ENCODE measurements at regions not wholly inside any gene's neighbourhood (a gene's known extent, or its start where the extent isn't known, plus 50 kb on each side); places are given as distances from the start of the nearest gene placed in this dataset.
A peak's percentile ranks its signal among the peaks of the same experiment; 100 is the strongest.

GRCh38 chr12:118827047-118827446 lies 154.3 kb upstream of the SRRM4 start:
- no peak for DNase-seq
- peaks cover 4 to 5% of the 10 kb centered on the region in 2 donors for H3K9me3 Mint-ChIP-seq
- ATAC-seq (replicated peaks), result no peak
- H3K27me3 Mint-ChIP-seq, result no peaks in the 10 kb centered on the region
- H3K36me3 Mint-ChIP-seq, result no peaks in the 10 kb centered on the region
- H3K4me1 Mint-ChIP-seq, result no peaks in the 10 kb centered on the region
- H3K27ac Mint-ChIP-seq, result no peak overlapping the region
- H3K4me3 Mint-ChIP-seq, result no peak overlapping the region

DNA sequence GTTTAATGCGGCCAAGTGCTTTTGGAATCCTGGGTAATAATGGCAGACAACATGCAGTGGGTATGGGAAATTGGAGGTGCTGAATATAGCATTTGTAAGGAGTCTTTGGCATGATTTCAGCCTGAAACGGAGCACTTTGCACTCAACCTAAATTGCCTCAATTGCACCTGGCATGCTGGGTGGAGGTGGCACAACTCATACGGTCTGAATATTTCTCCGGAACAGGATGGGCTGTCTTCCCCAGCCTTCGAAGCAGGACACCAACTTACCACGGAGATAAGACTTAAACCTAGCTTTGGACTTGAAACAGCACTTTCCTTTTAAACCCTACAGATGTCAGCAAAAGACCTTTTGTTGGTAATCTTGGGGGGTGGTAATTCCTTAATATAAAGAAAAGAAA lies 153.7 kb upstream of the SRRM4 start:
- no peaks in the 10 kb centered on the region for H3K27me3 Mint-ChIP-seq
- no peaks in the 10 kb centered on the region for H3K36me3 Mint-ChIP-seq
- peaks cover 4 to 5% of the 10 kb centered on the region in 2 donors for H3K9me3 Mint-ChIP-seq
- H3K4me1 Mint-ChIP-seq, result no peaks in the 10 kb centered on the region
- no peak overlapping the region for H3K27ac Mint-ChIP-seq
- no peak for ATAC-seq (replicated peaks)
- DNase-seq, result no peak
- H3K4me3 Mint-ChIP-seq, result no peak overlapping the region

- H3K27ac Mint-ChIP-seq, result no peak overlapping the region
- H3K36me3 Mint-ChIP-seq, result no peaks in the 10 kb centered on the region
- H3K4me3 Mint-ChIP-seq, result no peak overlapping the region
- H3K4me1 Mint-ChIP-seq, result no peaks in the 10 kb centered on the region
- ATAC-seq (replicated peaks) (no peak), DNase-seq (no peak)
- H3K9me3 Mint-ChIP-seq, result peaks cover 4 to 5% of the 10 kb centered on the region in 2 donors
- H3K27me3 Mint-ChIP-seq, result peaks cover 0 to 6% of the 10 kb centered on the region in 2 donors
Observed at GRCh38 chr12:118830296-118830695, 151.0 kb upstream of the SRRM4 start.

DNA sequence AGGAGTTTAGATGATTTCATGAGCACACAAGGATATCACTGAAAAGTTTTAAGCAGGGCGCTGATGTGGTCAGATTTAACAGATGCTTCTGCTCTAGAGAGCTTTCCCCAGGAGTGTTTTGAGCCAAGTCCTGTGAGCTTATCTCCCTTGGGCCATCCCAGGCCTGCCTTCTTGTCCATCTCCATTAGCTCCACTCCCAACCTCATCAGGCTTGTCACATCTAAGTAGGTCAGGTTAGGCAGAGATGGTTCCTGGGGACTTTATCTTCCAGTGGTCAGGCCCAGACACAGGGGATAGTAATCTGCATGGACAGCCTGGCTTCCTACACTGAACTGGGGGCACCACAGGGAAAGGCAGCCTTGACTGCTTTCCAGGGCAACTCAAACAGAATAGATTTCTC lies 145.4 kb upstream of the SRRM4 start:
- DNase-seq, result no peak
- H3K36me3 Mint-ChIP-seq, result no peaks in the 10 kb centered on the region
- ATAC-seq (replicated peaks), result no peak
- no peak overlapping the region for H3K27ac Mint-ChIP-seq
- H3K4me3 Mint-ChIP-seq, result no peak overlapping the region
- H3K9me3 Mint-ChIP-seq, result peaks cover 0 to 3% of the 10 kb centered on the region in 2 donors
- peaks cover 0 to 6% of the 10 kb centered on the region in 2 donors for H3K27me3 Mint-ChIP-seq
- no peaks in the 10 kb centered on the region for H3K4me1 Mint-ChIP-seq

DNA sequence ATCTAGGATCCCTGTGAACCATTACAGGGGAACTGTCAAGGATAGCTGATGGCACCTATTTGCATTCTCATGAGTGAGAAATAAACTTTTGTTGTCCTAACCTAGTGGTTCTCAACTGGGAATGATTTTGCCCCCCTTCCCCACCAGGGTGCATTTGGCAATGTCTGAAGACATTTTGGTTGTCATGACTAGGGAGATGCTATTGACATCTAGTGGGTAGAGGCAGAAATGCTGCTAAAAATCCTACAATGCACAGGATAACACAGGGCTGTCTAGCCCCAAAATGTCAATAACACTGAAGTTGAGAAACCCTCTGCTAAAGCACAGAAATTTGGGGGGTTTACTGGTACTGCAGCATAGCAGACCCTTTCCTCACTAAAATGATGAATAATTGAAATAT lies 140.9 kb upstream of the SRRM4 start:
- H3K27ac Mint-ChIP-seq, result no peak overlapping the region
- peak; percentile 23 to 38 for ATAC-seq (replicated peaks)
- H3K36me3 Mint-ChIP-seq, result no peaks in the 10 kb centered on the region
- H3K4me3 Mint-ChIP-seq, result no peak overlapping the region
- DNase-seq, result no peak
- H3K27me3 Mint-ChIP-seq, result peaks cover 0 to 3% of the 10 kb centered on the region in 2 donors
- H3K4me1 Mint-ChIP-seq, result no peaks in the 10 kb centered on the region
- peaks cover 0 to under 1% of the 10 kb centered on the region in 2 donors for H3K9me3 Mint-ChIP-seq

DNA sequence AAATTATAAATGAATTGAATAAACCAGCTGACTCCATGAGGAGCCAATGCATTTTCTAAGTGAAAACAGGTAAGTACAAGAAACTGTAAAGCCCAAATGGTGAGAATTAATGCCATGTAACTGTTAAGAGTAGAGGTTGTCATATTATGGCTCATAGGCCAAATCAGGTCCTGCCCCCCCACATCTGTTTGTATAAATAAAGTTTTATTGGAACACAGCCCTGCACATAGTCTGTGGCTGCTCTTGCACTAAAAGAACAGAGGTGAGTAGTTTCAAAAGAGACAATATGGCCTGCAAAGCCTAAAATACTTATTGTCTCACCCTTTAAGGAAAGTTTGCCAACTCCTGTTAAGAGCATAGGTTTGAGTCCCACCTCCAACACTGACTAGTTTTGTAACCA lies 140.5 kb upstream of the SRRM4 start:
- Mint-ChIP-seq H3K36me3 (no peaks in the 10 kb centered on the region), H3K9me3 (peaks cover 0 to 2% of the 10 kb centered on the region in 2 donors), H3K27me3 (peaks cover 0 to 3% of the 10 kb centered on the region in 2 donors), H3K27ac (no peak overlapping the region), H3K4me3 (no peak overlapping the region), H3K4me1 (no peaks in the 10 kb centered on the region)
- no peak for DNase-seq
- ATAC-seq (replicated peaks), result no peak

GRCh38 chr12:118841588-118841987 lies 139.8 kb upstream of the SRRM4 start:
- Mint-ChIP-seq H3K36me3 (no peaks in the 10 kb centered on the region), H3K4me3 (no peak overlapping the region), H3K27ac (no peak overlapping the region), H3K9me3 (peaks cover 0 to 4% of the 10 kb centered on the region in 2 donors), H3K27me3 (peaks cover 3 to 4% of the 10 kb centered on the region in 2 donors), H3K4me1 (no peaks in the 10 kb centered on the region)
- no peak for DNase-seq
- ATAC-seq (replicated peaks), result no peak

DNA sequence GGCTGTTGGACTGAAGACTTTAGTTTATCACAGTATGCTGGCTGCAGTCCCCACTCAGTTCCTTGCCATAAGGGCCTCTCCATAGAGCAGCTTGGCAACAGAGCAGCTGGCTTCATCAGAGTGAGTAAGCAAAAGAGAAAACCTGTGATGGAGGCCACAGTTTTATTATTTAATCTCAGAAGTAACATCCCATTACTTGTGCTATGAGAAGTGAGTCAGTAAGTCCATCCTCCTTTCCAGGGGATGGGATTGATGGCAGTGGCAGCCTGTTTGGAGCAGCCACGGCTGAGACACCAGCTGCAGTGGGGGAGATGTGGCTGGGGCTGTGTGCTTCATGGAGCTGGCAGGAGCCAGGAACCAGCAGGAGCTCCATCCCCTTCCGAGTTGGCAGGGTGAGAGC lies 138.5 kb upstream of the SRRM4 start:
- H3K9me3 Mint-ChIP-seq, result peaks cover 0 to 4% of the 10 kb centered on the region in 2 donors
- no peaks in the 10 kb centered on the region for H3K36me3 Mint-ChIP-seq
- no peak overlapping the region for H3K4me3 Mint-ChIP-seq
- no peak overlapping the region for H3K27ac Mint-ChIP-seq
- no peaks in the 10 kb centered on the region for H3K4me1 Mint-ChIP-seq
- peaks cover 3 to 5% of the 10 kb centered on the region in 2 donors for H3K27me3 Mint-ChIP-seq
- ATAC-seq (replicated peaks) (no peak), DNase-seq (no peak)

DNA sequence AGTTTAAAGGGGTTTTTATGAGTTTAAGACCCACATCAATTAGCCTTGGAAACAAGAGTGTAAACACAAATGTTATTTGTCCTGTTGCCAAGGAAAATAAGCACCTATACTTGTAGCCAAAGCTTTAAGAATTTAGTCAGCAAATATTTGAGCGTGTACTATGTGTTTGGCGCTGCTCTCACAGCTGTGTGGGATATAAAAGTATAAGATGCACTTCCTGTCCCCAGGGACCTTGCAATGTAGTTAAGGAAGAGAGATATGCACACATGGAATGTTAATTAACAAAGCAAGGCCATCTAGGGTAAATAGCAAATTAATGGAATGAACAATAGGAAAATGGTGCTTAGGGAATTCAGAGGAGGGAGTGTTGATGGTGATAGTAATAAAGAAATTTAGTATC lies 134.9 kb upstream of the SRRM4 start:
- no peak for ATAC-seq (replicated peaks)
- Mint-ChIP-seq H3K27me3 (peaks cover 3 to 7% of the 10 kb centered on the region in 2 donors), H3K9me3 (peaks cover 0 to 4% of the 10 kb centered on the region in 2 donors), H3K4me1 (no peaks in the 10 kb centered on the region), H3K4me3 (no peak overlapping the region), H3K36me3 (no peaks in the 10 kb centered on the region), H3K27ac (no peak overlapping the region)
- no peak for DNase-seq

DNA sequence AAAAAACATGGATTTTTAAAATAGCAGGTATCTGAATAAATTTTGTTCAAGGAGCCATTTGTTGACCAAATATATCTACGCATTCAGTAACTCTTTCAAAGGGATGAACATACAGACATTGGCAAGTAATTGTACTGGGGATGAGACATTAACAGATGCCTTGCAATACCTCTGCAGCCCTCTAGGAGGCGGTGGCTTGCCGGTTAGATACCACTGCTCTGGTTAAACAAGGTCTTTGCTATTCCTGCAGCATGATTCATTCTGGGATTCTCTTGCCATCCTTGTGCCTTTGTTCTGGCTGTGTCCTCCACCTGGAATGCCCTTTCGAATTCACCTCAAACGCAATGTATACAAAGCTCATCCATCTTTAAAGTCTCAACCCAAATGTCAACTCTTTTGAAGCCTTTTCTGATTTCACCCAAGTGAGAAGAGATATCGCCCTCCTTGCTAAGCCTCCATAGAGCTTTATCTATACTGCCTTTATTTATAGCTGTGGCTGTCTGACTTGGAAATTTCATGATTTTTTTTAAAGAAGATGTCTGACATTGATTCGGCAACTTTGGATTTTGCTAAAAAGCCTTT lies 131.0 kb upstream of the SRRM4 start:
- ATAC-seq (replicated peaks), result no peak
- Mint-ChIP-seq H3K4me3 (no peak overlapping the region), H3K27me3 (peaks cover 8 to 32% of the 10 kb centered on the region in 2 donors), H3K9me3 (peaks cover 0 to 9% of the 10 kb centered on the region in 2 donors), H3K27ac (no peak overlapping the region), H3K4me1 (no peaks in the 10 kb centered on the region), H3K36me3 (no peaks in the 10 kb centered on the region)
- no peak for DNase-seq

- Mint-ChIP-seq H3K4me1 (no peaks in the 10 kb centered on the region), H3K4me3 (no peak overlapping the region), H3K27ac (no peak overlapping the region), H3K9me3 (peaks cover 0 to 6% of the 10 kb centered on the region in 2 donors), H3K27me3 (peaks cover 8 to 32% of the 10 kb centered on the region in 2 donors), H3K36me3 (no peaks in the 10 kb centered on the region)
- ATAC-seq (replicated peaks) (no peak), DNase-seq (no peak)
Observed at GRCh38 chr12:118851891-118852290, 129.4 kb upstream of the SRRM4 start.

DNA sequence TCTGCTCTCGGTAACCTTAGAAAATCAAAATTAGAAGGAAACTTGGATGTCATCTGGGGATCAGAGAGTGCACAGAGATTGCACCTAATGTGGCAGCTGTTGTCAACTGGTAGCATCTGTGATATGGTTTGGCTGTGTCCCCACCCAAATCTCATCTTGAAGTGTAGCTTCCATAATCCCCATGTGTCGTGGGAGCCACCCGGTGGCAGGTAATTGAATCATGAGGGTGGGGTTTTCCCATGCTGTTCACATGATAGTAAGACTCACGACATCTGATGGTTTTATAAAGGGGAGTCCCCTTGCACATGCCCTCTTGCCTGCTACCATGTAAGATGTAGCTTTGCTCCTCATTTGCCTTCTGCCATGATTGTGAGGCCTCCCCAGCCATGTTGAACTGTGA lies 127.7 kb upstream of the SRRM4 start:
- peaks cover 0 to 6% of the 10 kb centered on the region in 2 donors for H3K9me3 Mint-ChIP-seq
- DNase-seq (no peak), ATAC-seq (replicated peaks) (peak in 1 of 2 donors; percentile 29)
- H3K4me1 Mint-ChIP-seq, result no peaks in the 10 kb centered on the region
- H3K27me3 Mint-ChIP-seq, result peaks cover 8 to 32% of the 10 kb centered on the region in 2 donors
- no peaks in the 10 kb centered on the region for H3K36me3 Mint-ChIP-seq
- H3K27ac Mint-ChIP-seq, result no peak overlapping the region
- H3K4me3 Mint-ChIP-seq, result no peak overlapping the region

- ATAC-seq (replicated peaks) (no peak), DNase-seq (no peak)
- Mint-ChIP-seq H3K4me3 (no peak overlapping the region), H3K27ac (no peak overlapping the region), H3K36me3 (no peaks in the 10 kb centered on the region), H3K27me3 (peaks cover 8 to 32% of the 10 kb centered on the region in 2 donors), H3K4me1 (no peaks in the 10 kb centered on the region), H3K9me3 (peaks cover 0 to 6% of the 10 kb centered on the region in 2 donors)
Observed at GRCh38 chr12:118855858-118856257, 125.5 kb upstream of the SRRM4 start.

GRCh38 chr12:118866346-118866745 lies 115.0 kb upstream of the SRRM4 start:
- H3K4me3 Mint-ChIP-seq, result no peak overlapping the region
- no peak overlapping the region for H3K27ac Mint-ChIP-seq
- ATAC-seq (replicated peaks) (no peak), DNase-seq (no peak)
- peaks cover 5 to 6% of the 10 kb centered on the region in 2 donors for H3K27me3 Mint-ChIP-seq
- H3K4me1 Mint-ChIP-seq, result no peaks in the 10 kb centered on the region
- H3K36me3 Mint-ChIP-seq, result no peaks in the 10 kb centered on the region
- H3K9me3 Mint-ChIP-seq, result no peaks in the 10 kb centered on the region

- Mint-ChIP-seq H3K4me3 (no peak overlapping the region), H3K27ac (no peak overlapping the region), H3K4me1 (no peaks in the 10 kb centered on the region), H3K9me3 (no peaks in the 10 kb centered on the region), H3K27me3 (peaks cover 3 to 10% of the 10 kb centered on the region in 2 donors), H3K36me3 (no peaks in the 10 kb centered on the region)
- DNase-seq (no peak), ATAC-seq (replicated peaks) (no peak)
Observed at GRCh38 chr12:118870551-118870950, 110.8 kb upstream of the SRRM4 start.
